ENCODE measurements at regions not wholly inside any gene's neighbourhood (a gene's known extent, or its start where the extent isn't known, plus 50 kb on each side); places are given as distances from the start of the nearest gene placed in this dataset.

- no peaks in the 10 kb centered on the region for H4K20me1 ChIP-seq (ENCODE audit: insufficient read depth)
- H3K36me3 ChIP-seq (ENCODE audit: insufficient read depth, low read length) = no peaks in the 10 kb centered on the region
- H3K27me3 ChIP-seq (ENCODE audit: insufficient read depth, low read depth, low read length) = no peaks in the 10 kb centered on the region
- no peaks in the 10 kb centered on the region for H3K9me2 ChIP-seq (ENCODE audit: insufficient read depth, low read length)
- no peak overlapping the region for H3K9ac ChIP-seq (ENCODE audit: low read length)
- H3K9me3 ChIP-seq (ENCODE audit: low read length) = no peaks in the 10 kb centered on the region
- H2AFZ ChIP-seq (ENCODE audit: low read depth, low read length) = no peak overlapping the region
- no peak overlapping the region for H3K27ac ChIP-seq (ENCODE audit: low read length)
- H3F3A ChIP-seq (ENCODE audit: insufficient read depth, low read length, poor library complexity, severe bottlenecking) = no peaks in the 10 kb centered on the region
- no peak overlapping the region for H3K4me3 ChIP-seq (ENCODE audit: low read length)
- no peaks in the 10 kb centered on the region for H3K79me2 ChIP-seq (replicated peaks; ENCODE audit: insufficient read depth, low read length)
- H3K4me2 ChIP-seq (ENCODE audit: low read length) = no peak overlapping the region
- TF ChIP-seq REST (IDR thresholded peaks at IDR 0.05; ENCODE audit: borderline replicate concordance) = no peak
- no peak for TF ChIP-seq TAF1 (IDR thresholded peaks at IDR 0.05; ENCODE audit: low read depth)
- no peak for TF ChIP-seq POLR2AphosphoS5 (IDR thresholded peaks at IDR 0.05)
- TF ChIP-seq SMC3 (conservative IDR thresholded peaks at IDR 0.05; ENCODE audit: poor library complexity) = no peak
- TF ChIP-seq RAD21 (conservative IDR thresholded peaks at IDR 0.05) = no peak
- TF ChIP-seq EZH2 (IDR thresholded peaks at IDR 0.05; ENCODE audit: borderline replicate concordance, insufficient read depth, low read length, poor library complexity, severe bottlenecking) = no peak
Observed at GRCh38 chr2:136342138-136342537, 224.2 kb upstream of the CXCR4 start.

GRCh38 chr2:136334967-136335366, 217.0 kb upstream of the CXCR4 start:
- Histone ChIP-seq H3K79me2 (replicated peaks; ENCODE audit: insufficient read depth, low read length) (no peaks in the 10 kb centered on the region), H3K27me3 (ENCODE audit: insufficient read depth, low read depth, low read length) (no peaks in the 10 kb centered on the region)
- TF ChIP-seq SMC3 (conservative IDR thresholded peaks at IDR 0.05; ENCODE audit: poor library complexity) = no peak
- TF ChIP-seq TAF1 (IDR thresholded peaks at IDR 0.05; ENCODE audit: low read depth) = no peak
- TF ChIP-seq RAD21 (conservative IDR thresholded peaks at IDR 0.05) = no peak
- TF ChIP-seq POLR2AphosphoS5 (IDR thresholded peaks at IDR 0.05) = no peak
- TF ChIP-seq MXI1 (conservative IDR thresholded peaks at IDR 0.05; ENCODE audit: poor library complexity, severe bottlenecking) = no peak
- no peak for TF ChIP-seq EP300 (conservative IDR thresholded peaks at IDR 0.05; ENCODE audit: poor library complexity, severe bottlenecking)

GRCh38 chr2:136332436-136333095, 214.6 kb upstream of the CXCR4 start:
- no peaks in the 10 kb centered on the region for H3K36me3 ChIP-seq (ENCODE audit: insufficient read depth, low read length)
- no peaks in the 10 kb centered on the region for H3K27me3 ChIP-seq (ENCODE audit: insufficient read depth, low read depth, low read length)
- H2AFZ ChIP-seq (ENCODE audit: low read depth, low read length) = no peak overlapping the region
- H3K4me2 ChIP-seq (ENCODE audit: low read length) = no peak overlapping the region
- no peaks in the 10 kb centered on the region for H3K9me3 ChIP-seq (ENCODE audit: low read length)
- H3F3A ChIP-seq (ENCODE audit: insufficient read depth, low read length, poor library complexity, severe bottlenecking) = no peaks in the 10 kb centered on the region
- H3K9ac ChIP-seq (ENCODE audit: low read length) = no peak overlapping the region
- no peaks in the 10 kb centered on the region for H3K79me2 ChIP-seq (replicated peaks; ENCODE audit: insufficient read depth, low read length)
- TF ChIP-seq EP300 (conservative IDR thresholded peaks at IDR 0.05; ENCODE audit: poor library complexity, severe bottlenecking) = no peak
- TF ChIP-seq, protein P1, sequence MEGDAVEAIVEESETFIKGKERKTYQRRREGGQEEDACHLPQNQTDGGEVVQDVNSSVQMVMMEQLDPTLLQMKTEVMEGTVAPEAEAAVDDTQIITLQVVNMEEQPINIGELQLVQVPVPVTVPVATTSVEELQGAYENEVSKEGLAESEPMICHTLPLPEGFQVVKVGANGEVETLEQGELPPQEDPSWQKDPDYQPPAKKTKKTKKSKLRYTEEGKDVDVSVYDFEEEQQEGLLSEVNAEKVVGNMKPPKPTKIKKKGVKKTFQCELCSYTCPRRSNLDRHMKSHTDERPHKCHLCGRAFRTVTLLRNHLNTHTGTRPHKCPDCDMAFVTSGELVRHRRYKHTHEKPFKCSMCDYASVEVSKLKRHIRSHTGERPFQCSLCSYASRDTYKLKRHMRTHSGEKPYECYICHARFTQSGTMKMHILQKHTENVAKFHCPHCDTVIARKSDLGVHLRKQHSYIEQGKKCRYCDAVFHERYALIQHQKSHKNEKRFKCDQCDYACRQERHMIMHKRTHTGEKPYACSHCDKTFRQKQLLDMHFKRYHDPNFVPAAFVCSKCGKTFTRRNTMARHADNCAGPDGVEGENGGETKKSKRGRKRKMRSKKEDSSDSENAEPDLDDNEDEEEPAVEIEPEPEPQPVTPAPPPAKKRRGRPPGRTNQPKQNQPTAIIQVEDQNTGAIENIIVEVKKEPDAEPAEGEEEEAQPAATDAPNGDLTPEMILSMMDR (IDR thresholded peaks at IDR 0.05; ENCODE audit: poor library complexity, severe bottlenecking) = no peak
- no peak for TF ChIP-seq POLR2AphosphoS5 (IDR thresholded peaks at IDR 0.05)
- no peak for TF ChIP-seq RAD21 (conservative IDR thresholded peaks at IDR 0.05)
- TF ChIP-seq EZH2 (IDR thresholded peaks at IDR 0.05; ENCODE audit: borderline replicate concordance, insufficient read depth, low read length, poor library complexity, severe bottlenecking) = no peak
- TF ChIP-seq SMC3 (conservative IDR thresholded peaks at IDR 0.05; ENCODE audit: poor library complexity) = no peak
- TF ChIP-seq REST (IDR thresholded peaks at IDR 0.05; ENCODE audit: borderline replicate concordance) = no peak
- no peak for TF ChIP-seq MXI1 (conservative IDR thresholded peaks at IDR 0.05; ENCODE audit: poor library complexity, severe bottlenecking)
- TF ChIP-seq TAF1 (IDR thresholded peaks at IDR 0.05; ENCODE audit: low read depth) = no peak
- H3K27ac ChIP-seq (ENCODE audit: low read length) = no peak overlapping the region
- no peaks in the 10 kb centered on the region for H3K9me2 ChIP-seq (ENCODE audit: insufficient read depth, low read length)
- no peaks in the 10 kb centered on the region for H4K20me1 ChIP-seq (ENCODE audit: insufficient read depth)
- H3K4me3 ChIP-seq (ENCODE audit: low read length) = no peak overlapping the region

More at GRCh38 chr2:136334967-136335366, 217.0 kb upstream of the CXCR4 start:
- no peaks in the 10 kb centered on the region for H3K9me2 ChIP-seq (ENCODE audit: insufficient read depth, low read length)
- H2AFZ ChIP-seq (ENCODE audit: low read depth, low read length) = no peak overlapping the region
- no peak overlapping the region for H3K4me3 ChIP-seq (ENCODE audit: low read length)
- no peak overlapping the region for H3K27ac ChIP-seq (ENCODE audit: low read length)
- H3K4me2 ChIP-seq (ENCODE audit: low read length) = no peak overlapping the region
- no peaks in the 10 kb centered on the region for H3K36me3 ChIP-seq (ENCODE audit: insufficient read depth, low read length)
- no peaks in the 10 kb centered on the region for H3K9me3 ChIP-seq (ENCODE audit: low read length)
- H3K9ac ChIP-seq (ENCODE audit: low read length) = no peak overlapping the region
- H3F3A ChIP-seq (ENCODE audit: insufficient read depth, low read length, poor library complexity, severe bottlenecking) = no peaks in the 10 kb centered on the region
- H4K20me1 ChIP-seq (ENCODE audit: insufficient read depth) = no peaks in the 10 kb centered on the region

Measured in neural cell (in vitro differentiated cells).